HG02943 (cell line): ENCODE measurements at regions not wholly inside any gene's neighbourhood (a gene's known extent, or its start where the extent isn't known, plus 50 kb on each side); places are given as distances from the start of the nearest gene placed in this dataset.
A peak's percentile ranks its signal among the peaks of the same experiment; 100 is the strongest.

Source experiments
- ATAC-seq: cut with Tn5 transposase; IDR thresholded peaks from one replicate; pipeline ENCODE4 v1.9.1; 2021; ENCODE audit warnings: mild to moderate bottlenecking, low read depth, moderate library complexity; ENCODE audit not compliant: unreplicated experiment

DNA sequence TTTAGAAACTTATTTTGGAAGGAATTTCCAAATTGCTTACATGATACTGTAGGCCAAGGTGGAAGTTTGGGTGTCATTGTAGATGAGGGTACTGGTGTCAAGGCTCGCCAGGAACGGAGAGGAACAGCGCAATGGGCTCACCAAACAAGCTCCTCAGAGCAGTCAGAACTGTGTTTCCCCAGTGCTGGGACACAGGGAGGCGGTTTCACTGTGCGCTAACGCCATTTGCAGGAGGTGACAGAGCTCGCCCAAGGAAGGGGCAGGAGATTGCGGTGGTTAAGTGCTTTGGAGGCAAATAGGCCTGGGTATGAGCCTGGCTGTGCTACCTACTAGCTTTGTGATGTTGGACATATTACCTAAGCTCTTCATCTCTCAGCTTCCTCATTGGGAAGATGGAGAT, 57.3 kb downstream of the HHEX start:
- ATAC-seq: no peak

DNA sequence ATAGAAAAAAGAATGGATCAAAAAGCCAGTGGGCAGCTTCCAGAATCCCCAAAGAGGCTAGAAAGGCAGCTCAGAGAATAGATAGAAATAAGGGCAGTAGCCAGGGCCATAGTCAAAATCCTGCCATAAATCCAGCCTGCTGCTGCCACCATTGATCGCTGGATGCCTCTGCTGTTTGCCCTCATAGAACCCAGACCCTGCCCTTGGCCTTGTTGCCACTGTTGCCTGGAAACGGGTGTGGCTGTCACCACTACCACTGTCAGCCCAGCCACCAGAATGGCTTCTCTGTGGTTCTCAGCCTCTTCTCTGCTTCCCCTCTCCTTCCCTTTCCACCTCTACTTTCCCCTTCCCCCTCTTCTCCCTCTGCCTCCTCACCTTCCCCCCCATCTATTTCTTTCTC, 57.8 kb downstream of the HHEX start:
- ATAC-seq: no peak

DNA sequence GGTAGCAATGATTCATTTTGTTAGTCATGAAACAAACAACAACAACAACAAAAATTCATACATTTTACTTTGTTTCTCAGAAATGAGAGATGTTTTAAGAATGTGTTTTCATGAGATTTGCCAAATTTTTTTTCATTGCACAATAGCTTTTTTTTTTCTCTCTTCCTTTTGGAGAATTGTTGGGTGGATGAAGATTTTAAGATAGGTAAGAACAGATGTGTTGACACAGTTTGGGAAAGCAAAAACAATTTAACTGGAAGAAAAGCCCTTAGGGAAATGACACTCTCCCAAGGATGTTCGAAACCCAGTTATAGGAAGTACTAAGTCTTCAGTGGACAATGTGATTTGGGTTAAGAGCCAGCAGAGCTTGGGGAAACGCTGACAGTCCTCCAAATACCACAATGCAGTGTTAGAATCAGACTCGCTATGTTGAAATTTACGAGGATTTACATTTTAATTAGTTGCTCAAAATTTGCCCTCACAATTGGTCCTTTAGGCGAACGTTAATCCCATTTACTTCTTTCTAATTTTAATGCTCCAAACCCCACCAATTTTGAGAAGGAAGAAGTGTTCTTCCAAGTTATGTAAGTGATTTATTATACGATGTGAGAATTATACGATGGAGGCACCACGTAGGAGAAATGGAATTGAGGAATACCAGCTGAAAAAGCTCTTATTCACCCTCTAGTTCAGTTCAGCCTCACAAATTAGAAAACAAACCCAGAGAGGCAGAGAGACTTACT, 61.2 kb downstream of the HHEX start:
- ATAC-seq: no peak

DNA sequence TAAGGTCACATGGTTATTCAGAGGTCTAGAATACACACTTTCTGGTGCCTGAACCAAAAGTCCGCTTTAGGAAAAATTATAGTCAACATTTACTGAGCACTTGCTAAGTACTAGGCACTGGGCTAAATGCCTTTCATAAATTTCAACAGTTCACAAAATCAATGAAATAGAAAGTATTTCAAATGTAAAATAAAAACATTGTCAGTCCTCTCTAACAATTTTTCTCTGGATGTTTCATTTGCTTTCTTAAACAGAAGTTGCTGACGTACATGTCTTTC, 61.7 kb downstream of the HHEX start:
- ATAC-seq: no peak

DNA sequence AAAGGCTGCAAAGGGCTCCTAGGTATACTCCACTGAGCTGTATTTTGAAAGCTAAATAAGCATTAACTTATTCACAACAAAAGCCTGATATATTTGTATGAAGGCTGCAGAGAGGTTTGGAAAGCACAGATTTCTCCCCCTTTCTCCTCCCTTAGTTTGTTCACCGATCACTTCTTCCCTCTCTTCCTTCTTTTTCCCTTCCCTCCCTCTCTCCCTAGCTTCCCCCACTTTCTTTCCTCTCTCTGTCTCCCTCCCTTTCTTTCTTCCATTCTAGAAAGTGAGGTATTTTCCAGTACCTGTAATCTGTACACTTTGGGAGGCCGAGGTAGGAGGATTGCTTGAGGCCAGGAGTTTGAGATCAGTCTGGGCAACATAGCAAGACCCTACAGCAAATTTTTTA, 62.1 kb downstream of the HHEX start:
- no peak for ATAC-seq

DNA sequence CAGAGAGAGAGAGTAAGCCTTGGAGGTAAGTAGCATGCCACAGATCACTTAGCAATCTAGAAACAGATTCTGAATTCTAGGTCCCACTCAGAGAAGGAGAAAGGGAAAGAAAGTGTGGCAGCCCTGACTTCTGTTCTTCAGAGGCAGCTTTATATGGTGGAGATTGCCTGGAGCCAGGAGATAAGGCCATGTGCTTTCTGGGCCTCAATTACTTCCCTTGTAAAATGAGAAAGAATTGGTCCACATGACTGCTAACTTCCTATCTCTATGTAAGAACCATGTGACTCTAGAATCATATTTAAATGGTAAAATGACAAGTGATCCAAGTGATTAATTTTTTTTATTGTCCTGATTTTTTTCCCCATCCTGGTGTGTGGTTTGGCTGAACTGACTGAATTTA, 64.1 kb downstream of the HHEX start:
- no peak for ATAC-seq

DNA sequence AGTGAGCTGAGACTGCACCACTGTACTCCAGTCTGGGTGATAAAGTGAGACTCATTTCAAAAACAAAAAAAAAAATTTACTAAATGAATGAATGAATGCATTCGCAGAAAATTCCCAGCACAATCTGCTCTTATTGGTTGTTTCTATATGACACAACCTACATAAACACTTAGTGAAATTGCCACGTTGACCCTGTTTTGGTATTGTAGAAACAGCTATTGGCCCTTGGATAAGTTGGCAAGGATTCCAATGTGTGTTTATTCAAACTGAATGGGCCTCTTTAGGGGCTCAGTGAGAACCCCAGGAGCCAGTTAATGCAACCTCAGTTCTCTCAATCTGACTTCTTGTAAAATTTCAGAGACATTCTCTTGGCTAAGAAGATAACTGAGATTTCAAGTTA, 66.0 kb downstream of the HHEX start:
- ATAC-seq: no peak

DNA sequence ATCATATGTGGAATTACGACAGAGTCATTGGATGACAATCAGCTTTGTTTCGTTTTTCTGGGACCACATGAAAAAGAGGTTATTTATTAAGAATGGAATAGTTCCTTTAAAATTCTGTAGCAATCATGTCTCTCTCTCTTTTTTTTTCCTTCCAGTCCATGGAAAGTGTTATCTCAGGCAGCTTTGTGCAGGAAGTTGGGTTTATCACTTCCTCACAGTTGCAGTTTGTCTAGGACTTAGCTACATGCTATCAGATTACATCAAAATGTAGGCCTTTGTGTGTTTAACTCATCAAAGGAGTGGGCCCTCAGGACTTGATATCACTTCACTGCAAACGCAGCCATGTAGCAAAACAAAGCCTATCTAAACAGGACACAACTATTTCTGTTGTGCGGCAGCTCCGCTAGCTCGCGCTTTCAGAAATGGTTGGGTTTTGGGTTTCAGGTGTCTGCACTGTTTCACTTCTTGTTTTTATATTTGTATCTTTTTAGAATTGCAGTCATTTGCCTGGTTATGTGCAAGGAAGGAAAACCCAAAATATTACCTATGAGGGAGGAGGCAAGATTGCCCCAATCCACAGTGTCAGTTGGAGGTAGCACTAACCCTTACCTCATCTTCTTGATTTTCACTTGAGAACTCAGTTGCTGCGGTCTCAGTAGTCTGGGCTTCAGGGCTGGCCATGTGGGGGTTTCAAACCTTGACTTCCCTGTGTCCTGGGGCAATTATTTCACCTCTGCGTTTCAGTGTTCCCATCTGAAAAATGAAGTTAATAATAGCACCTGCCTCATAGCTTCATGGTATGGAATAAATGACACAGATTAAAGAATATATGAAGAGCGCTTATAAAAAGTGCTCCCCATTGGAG, 66.7 kb downstream of the HHEX start:
- ATAC-seq: peak; percentile 84

DNA sequence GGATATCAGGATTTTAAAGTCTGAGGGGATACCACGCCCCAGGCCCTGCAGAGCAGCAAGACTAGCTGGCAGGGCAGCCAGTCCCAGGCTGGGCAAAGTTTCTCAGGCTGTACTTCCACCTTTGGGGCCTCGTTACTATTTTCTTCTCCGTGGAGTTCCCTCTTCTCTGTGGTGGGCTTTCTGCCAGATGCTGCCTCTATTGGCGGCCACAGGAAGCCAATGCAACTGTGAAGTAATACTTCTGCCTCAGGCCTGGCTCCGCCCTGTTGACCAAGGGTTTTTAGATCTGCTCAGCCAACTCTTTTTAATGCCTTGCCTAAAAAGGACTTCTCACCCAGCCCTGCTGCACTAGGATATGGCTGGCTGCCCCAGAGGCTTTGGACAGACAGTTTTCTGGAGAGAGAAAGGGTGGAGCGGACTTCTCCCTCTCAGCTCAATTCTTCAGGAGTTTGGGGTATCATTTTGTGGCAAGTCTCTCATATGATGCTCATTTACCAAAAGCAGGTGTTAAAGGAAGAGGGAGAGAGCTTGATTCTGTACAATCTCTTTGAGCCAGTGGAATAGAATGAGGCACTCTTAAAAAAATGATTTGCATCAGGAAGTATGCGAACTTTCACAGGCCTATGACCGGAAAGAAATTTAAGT, 67.4 kb downstream of the HHEX start:
- ATAC-seq: peak; percentile 70

DNA sequence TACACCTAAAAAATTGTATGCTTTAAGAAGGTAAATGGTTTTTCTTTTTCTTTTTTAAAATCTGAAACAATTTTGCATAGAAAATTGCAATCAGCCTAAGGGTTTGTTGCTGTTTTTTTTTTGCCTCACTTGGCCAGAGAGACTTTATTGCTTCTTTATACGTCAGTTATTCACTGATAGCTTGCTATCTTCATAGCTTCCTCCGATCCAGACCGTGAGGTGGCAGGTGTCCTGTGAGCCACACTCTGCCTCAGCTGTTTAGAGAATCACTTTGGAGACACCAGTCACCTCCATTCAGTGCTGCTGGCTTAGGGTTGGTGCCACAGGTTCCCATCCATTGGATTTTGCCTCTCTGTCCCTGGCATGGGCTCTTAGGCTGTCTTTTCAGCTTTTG, 68.0 kb downstream of the HHEX start:
- ATAC-seq: no peak

DNA sequence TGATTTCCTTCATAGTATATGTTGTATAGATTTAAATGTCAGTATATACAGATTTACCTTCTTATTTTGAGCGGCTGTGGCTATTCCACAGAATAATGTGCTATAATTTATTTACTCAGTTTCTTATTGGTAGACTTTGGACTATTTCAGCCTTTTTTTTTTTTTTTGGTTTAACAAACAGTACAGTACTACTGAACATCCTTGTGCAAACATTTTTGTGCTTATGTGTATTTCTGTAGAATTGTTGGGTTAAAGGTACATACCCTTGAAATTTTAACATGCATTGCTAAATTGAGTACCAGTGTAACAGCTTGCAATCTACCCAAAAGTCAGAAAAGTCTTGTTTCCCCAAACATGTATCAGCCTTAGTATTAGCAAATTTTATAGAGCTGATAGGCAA, 68.8 kb downstream of the HHEX start:
- ATAC-seq: no peak

DNA sequence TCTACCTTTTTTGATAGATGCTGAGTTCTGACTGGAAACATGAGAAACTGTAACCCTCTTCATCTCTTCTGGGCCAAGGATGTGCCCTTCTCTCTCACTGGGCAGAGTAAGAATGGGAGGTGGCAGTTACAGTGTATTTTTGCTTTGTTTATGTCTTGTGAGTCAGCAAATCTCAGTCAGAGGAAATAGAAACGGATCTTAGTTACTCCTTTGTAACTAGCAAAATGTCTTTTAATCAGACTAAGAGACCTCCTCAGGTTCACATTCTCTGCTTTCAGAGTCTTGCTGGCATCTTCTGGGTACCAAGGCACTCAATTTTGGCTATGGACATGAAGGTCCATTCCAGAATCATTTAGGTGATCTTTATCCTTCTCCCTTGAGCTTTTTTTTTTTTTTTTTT, 70.9 kb downstream of the HHEX start:
- no peak for ATAC-seq

DNA sequence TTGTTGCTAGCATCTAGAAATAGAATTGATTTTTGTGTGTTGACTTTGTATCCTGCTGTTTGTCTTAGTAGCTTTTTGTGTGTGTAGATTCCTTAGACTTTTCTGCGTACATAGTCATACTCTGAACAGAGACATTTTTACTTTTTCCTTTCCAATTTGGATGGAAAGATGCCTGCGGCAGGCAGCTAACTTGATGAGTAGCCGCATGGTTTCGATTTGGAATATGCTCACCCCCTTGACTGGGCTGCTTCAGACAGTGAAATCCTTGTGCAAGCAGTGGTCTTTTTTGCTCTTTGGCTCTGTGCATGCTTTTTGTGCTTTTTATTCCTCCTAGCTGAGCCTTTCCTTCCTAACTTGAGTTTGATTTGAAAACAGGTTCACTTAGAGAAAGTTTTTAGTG, 71.8 kb downstream of the HHEX start:
- ATAC-seq: no peak

DNA sequence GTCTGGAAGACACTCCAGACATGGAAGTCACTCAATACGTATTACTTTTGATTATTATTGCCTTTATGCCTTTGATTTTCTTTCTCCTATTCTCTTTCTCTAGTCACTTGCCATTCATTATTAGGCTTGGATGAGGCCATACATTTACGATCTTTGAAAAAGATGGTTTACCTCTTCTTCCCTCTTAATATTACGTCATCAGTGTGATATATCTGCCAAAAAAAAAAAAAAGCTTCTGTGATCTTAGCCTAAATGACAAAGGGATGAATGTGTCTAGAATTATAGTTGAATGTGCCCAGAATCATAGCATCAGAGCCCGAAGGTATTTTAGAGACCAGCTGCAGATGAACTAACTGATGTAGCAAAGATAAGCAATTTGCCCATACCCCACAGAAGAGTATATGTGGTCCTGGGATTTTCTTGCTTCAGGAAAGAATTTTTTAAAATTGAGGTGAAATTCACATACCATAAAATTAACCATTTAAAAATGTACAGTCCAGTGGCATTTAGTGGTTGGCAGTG, 73.9 kb downstream of the HHEX start:
- no peak for ATAC-seq

DNA sequence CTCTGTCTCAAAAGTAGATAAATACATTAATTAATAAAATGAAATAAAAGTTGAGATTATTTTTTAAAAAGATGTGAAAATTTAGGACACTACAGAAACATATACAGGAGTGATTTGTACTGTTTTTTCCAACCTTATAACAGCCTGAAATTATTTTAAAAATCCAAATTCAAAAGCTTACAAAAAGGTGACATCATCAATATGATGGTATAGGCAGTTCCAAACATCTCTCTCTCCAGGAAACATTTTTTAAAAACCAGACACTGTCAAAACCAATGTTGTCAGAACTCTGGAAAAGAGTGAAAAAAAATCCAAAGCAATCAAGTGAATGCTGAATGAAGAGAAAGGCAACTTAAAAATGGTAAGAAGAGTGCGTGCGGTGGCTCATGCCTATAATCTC, 76.7 kb downstream of the HHEX start:
- ATAC-seq: no peak

DNA sequence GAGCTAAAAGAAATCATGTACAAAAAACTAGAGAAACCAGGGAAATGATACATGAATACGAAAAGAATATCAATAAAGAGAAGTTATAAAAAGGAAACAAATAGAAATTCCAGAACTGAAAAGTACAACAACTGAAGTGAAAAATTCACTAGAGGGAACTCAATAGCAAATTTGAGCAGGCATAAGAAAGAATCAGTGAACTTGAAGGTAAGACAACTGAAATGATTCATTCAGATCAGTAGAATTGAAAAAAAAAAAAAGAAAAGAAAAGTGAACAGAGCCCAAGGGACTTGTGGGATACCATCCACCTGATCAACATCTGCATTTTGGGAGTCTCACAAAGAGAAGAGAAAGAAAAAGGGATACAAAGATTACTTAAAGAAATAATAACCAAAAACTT, 78.3 kb downstream of the HHEX start:
- no peak for ATAC-seq

DNA sequence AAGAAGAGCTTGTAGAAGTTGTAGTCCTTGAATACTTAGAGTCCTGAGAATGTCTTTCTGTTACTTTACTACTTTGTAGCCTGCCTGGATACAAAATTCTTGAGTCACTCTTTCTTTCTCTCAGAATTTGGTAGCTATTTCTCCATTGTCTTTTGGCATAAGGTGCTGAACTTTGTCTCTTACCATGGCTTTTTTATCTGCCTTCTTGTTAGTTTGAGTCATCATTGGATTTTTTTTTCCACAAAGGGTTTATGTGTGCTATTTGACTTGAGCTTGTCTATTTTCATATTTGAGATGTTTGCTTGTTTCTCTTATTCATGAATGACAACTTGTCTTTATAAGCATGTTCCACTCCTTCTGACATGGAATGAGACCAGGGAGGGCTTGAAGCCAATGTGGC, 74.5 kb upstream of the EXOC6 start:
- no peak for ATAC-seq

DNA sequence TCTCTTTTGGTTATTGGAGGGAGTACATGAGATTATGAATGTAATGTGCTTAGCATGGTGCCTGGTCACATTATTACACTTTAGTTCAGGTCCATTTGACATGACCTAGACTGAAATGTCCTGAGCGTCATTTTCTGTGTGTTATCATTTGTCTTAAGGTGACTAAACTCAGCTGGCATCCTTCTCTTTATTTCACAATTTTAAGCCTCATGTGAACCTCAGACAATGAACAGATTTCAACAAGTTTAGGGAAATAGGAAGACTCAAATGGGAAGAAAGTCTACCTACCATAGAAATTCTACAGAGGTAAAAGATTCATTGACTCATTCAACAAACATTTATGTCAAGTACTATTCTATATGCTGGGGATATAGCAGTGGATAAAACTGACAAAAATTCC, 70.2 kb upstream of the EXOC6 start:
- no peak for ATAC-seq

DNA sequence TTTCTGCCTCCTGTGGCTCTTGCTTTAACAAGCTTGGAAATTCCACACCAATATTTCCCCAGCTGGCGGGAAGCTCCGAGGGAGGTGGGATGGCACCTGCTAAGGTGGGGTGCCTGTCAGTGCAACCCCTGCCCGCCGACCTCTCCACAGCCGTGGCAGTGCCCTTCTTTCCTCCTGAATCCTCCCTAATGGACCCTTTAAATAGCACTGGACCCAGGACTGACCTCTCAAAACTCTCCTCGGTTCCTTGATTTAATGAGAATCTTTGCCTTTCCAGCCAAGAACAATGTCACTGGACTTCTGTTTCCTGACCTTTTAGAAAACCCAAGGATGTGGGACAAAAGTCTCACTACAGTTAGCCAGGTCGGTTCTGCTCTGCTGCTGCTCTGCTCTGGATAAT, 63.2 kb upstream of the EXOC6 start:
- ATAC-seq: no peak

DNA sequence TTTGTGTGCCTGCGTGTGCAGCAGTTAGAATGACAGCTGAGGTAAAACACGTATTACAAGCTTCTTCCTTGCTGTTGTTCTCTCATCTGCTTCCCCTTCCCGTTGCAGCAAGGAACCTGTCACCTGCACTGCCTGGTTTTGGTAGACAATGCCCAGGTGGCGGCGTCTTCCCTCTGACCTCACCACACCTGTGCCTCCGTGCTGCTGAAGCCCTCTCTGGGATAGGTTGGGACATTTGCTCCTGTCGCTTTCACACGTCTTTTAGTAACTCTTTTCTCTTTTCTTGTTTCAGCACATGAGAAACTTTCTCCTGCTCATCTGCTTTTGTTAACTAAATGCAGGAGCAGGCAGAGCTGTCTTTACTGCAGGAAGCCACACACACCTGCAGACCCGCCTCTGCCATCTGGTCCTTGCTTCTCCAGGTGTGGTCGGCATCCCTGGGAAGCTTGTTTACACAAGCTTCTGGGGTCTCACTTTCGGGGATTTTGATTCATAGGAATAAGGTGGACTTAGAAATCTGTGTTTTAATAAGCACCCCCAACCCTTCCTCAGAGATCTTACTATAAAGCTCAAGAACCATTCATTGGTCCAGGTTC, 60.7 kb upstream of the EXOC6 start:
- no peak for ATAC-seq

DNA sequence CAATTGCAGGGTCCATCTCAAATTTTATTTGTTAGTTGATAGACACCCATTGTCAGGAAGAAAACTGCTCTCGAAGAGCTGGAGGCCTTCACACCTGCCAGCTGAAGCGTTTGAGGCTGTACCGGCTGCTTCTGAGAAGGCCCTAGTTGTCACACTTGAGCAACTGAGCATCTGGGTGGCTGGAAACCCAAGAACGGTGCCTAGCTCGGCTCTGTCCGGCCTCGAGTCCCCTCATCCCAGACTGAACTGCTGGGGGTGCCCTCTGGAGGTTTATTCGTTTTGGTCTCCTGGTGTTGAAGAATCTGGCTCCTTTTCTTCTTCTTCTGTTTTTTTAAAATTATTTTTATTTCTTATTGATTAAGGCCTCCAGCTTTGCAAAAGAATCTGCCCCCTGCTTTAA, 59.3 kb upstream of the EXOC6 start:
- ATAC-seq: no peak
